ENCODE measurements at regions not wholly inside any gene's neighbourhood (a gene's known extent, or its start where the extent isn't known, plus 50 kb on each side); places are given as distances from the start of the nearest gene placed in this dataset.

DNA sequence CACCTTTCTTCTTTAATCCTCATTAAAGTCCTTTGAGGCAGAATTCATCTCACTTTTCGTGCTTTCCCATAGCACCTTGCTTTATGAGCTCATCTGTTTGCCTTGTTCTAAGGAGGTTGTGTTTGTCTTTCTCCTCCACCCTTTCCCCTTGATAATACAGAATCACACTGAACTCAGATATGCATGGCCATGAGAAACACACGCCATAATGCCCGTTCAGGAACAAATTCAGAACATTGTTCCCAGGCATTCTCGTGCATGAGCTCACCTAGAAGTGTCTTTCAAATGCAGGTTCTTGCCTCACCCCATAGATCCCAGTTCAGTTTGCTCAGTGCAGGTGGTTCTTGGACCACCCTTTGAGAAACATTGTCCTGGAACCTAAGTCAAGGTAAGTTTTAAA is 71.1 kb downstream of the TMEM114 start:
- DNase-seq = no peak

DNA sequence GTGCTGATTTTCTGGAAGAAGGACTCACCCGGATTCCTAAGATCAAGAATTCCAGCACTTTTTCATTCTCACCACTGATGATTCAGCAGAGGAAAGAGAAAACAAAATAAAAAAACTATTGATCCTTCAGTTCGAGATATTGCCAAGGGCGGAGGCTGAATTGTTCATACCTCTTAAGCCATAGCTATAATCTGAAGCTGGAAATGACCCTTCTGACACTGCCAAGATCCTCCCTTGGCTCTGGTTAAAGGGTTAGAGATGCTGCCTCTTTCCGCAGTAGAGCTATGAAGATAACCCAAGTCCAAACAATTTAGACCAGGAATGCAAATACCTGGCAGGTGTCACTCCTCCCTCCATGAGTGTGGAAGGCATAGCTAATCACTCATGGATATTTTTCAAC is 73.0 kb downstream of the TMEM114 start:
- DNase-seq = no peak

DNA sequence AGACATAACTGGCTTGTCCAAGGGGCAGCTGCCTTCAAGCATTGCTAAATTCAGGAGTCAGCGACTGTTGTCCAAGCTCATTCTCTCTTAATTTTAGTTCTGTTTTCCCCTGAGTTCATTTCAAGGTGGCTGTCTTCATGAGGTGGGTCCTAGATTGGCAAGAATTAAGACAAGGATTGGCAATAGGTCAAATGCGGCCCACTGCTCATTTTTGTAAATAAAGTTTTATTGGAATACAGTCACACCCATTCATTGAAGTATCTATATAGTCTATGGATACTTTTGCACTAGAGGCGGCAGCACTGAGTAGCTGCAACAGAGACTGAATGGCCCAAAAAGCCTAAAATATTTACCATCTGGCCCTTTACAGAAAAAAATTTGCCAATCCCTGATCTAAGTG is 73.8 kb downstream of the TMEM114 start:
- no peak for DNase-seq

DNA sequence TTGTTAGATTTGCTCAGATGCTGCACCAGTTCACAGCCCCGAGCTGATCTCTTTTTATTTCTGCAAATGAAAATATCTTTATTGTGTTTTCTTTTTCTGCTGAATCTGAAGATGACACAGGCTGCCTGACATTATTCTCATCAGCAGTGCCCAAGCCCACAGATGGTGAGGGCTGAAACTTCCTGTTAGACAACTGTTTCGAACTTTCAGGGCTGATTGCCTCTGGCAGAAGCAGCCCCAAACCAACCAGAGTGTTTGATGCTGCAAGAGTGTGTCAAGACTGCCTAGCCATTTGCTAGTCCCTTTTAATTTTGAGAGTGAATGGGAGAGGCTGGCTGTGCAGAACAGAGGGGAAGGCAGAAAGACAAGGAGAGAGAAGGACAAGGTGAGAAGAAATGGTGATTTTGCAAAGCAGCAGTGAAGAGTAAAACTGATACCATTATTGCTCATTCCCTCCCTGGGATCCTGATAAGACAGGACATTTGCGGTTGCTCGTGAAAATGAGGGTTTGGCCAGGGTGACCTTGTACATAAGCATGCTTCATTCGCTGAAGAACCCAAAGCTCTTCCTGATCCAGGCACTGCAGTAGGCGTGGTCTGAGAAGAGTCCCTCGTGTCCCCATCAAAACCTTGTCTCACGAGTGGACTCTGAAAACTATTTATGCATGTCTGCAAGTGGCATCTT is 77.2 kb downstream of the TMEM114 start:
- no peak for DNase-seq

DNA sequence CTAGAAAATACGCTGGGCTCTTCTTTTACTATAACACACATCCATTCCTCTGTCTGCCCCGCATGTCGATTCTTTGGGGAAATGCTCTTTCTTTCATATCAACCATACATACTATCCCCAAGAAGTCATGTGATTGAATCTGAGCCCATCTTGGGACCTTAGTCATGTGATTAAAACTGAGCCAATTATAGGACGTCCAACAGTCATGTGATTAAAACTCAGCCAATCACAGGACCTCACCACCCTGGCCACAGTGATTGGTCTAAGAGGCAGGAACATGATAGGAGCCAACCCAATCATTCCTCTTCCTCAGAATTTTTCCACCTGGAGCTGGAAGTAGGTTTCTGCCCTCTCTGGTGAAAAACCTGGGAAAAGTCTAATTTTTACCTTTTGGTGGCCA is 78.8 kb downstream of the TMEM114 start:
- no peak for DNase-seq

DNA sequence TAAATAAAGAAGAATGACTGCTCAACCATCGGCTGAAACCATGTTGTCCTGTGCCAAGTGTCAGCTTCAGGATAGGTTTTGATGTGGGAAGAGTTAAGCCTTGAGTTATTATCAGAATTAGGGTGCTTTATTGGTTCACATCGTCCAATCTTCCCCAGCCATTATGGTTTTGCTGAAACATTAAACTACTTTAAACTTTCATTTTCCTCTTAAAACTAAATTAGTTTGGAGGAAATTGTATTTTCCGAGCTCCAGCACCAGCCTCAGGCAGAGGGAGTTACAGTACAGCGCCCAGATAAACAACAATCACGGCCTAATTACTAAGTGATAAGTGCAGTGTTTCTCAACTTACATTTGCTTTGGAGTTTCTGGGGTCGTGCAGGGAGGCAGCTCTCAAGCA is 80.2 kb downstream of the TMEM114 start:
- DNase-seq = no peak

DNA sequence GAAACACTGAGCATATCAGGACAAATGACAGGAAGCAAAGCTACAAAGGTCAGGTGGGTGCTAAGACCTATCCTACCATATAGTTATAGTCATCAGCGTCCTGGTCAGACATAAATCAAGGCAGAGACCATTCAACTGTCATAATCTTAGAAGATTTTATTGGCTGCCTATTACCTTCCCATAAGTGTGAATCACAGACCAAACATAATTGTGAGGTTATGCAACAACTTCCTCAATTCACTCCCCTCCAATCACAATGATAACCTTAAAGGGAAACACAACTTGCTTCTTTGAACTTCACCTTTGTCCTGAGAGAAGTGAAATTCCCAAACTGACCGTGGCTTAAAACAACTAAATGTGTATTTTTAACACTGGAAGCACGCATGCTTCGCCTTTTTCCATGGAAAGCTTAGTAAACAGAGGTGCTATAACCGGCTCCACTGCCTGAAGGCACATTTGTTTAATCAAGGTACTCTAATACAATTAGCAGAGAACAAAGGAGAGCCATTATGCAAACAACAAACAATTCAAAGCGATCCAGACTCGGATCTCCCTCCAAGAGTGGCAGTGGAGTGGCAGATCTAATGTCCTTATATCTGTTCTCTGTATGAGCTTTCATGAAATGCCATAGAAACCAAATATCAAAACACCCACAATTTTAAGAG is 84.9 kb downstream of the TMEM114 start:
- DNase-seq = peak; percentile 13

DNA sequence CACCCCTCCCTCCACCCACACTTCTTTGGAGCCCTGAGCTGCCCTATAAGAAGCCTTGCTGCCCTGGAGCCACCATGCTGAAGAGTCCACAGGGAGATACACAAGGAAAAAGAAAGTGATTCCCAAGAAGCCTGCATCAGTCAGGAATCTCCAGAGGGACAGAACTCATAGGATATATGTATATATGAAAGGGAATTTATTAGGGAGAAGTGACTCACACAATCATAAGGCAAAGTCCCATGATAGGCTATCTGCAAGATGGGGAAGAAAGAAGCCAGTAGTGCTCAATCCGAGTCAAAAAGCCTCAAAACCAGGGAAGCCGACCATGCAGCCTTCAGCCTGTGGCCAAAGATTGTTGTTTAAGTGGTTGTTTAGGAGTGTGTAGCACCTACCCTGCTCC is 87.9 kb downstream of the TMEM114 start:
- no peak for DNase-seq

DNA sequence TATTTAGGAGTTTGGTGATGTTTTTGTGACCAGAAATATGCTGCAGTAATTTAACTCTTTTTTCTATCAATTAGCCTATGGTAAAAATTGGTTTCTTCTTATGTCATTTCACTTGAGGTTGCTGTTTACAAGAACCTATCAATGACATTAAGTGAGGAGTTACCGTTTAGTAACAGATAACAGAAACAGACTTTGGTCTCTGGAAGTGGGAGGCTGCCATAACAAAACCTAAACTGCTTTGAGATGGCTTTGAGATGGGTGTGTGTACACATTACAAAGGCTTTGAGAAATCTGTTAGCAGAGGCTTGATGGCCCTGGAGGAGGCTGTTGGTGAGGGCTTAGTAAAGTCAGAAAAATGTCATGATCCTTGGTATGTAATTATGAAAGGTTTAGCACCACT is 90.0 kb downstream of the TMEM114 start:
- no peak for DNase-seq

DNA sequence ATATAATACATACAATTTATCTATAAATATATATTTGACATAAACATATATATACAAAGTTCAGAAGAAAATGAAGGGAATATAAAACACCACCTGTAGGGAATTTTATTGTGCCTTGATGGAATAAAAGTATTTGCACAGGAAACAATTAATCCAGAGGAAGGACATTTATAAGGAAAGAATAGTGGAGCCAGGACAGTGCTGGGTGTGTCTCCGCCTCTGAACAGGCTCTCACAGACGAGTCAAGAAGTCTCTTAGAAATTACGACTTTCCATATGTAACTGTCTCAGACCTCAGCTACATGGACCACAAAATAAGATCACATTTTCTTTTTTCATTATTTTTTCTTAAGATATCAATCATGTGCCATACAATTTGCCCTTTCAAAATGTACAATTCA is 93.9 kb downstream of the TMEM114 start:
- no peak for DNase-seq

DNA sequence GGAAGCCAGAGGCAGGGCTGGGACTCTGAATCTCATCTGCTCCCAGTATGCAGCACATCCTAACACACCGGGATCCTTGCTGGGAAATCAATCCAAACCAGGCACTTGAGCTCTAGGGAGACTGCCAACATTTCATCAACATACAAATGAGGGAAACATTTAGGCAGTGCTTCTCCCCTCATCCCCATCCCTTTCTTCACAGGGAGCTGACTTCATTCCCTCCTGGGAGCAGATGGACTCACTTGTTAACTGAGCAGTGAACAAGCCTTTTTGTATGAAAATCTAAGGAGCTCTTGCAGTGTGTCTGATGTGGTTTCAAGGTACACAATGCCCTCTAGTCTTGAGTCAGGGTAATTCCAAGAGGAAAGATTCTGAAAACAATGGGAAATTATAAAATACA is 96.3 kb downstream of the TMEM114 start:
- DNase-seq = no peak

DNA sequence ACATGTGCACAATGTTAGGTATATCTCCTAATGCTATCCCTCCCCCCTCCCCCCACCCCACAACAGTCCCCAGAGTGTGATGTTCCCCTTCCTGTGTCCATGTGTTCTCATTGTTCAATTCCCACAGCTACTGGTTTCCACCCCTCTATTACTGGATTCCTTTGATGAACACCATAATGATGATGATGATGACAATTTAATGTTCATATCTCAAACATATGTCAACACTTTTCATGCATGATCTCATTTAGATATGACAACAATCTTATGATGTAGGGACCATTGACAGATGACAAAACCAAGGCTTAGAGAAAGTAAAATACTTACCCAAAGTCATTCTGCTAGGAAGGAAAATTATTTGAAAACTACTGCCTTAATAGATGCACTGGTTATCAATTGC is 97.6 kb downstream of the TMEM114 start:
- no peak for DNase-seq

DNA sequence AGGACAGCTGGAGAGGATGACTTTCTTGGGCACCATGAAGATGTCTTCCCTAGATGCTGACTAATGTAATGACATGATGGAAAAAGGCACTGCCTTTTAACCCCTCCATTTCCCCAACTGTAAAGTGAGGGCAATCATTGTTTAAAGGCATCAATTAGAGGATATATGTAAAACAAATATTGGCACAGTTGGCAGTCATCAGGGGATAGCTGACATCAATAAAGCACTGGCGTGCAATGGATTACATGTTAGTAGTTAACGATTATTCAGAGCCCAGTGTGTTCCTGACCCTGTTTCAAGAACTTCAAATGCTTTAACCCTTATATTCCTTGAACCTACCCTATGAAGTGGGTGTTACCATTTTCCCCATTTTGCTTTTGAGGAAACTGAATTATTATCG is 100.7 kb downstream of the TMEM114 start:
- DNase-seq = no peak

DNA sequence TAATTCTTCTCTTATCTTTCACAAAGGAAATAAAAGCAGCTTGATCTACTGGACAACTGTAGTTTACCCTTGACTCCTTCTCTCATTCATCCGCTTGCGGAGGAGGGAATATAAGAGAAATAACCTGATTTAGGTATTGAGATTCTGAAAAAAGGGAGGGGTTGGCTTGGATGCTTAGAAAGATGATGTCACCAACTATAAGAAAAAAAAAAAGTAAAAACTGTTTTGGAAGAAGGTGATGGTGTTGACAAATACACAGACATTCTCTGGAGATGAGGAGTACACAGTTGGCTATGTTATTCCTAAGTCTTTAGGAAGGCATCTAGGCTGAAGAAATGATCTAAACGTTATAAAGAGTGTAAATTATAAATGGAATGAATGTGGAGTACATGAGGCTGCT is 103.3 kb downstream of the TMEM114 start:
- DNase-seq = no peak

DNA sequence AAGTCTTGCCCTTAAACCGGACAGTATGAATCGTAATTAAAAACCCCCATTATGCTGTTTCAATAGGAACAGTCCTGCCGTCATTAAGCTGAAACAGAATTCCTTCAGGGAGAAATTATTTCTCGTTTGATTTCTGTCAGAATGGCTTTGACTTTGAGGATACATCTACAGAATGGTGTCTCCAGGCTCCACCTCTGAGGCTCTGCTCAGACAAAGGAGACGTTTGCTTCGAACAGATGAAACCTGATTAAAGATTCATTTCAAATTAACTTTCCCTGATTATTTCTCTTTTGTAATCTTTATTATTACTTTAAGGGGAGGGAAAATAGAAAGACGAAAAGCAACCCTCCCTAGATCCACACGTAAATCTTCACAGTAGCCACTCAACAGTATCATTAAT is 106.9 kb downstream of the TMEM114 start:
- no peak for DNase-seq

DNA sequence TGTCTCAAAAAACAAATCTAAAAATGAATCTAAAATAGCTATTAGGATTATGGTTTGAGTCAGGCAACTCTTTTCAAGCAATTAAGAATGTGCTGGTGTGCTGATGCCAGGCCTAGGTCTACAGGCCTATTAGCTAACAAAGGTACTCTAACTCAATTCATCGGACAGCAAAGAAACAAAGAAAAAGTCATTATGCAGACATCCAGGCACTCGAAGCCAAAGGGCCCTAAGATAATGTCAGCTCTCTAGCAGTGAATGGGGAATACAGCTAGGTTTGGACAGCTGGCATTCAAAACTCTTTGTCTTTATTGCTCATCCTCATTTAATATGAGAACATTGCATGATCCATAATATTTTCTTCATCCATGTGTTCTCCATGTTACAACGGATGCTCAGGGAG is 108.5 kb downstream of the TMEM114 start:
- no peak for DNase-seq

DNA sequence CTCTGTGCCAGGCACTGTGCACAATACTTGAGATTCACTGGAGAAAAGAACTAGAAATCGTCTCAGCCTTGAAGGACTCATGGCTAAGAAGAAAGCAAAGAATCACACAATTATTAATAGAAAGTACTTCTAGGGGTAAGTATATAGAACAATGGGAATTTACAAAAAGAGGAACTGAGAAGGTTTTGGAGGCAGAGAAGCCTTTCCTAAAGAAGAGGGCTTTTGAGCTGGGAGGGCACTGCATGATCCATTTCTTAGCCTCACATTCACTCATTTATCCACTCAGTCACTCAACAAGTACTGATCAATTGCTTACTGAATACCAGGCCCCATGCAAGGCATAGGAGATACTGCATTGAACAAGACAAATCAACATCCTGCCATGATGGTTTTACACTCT is 113.5 kb downstream of the TMEM114 start:
- no peak for DNase-seq

DNA sequence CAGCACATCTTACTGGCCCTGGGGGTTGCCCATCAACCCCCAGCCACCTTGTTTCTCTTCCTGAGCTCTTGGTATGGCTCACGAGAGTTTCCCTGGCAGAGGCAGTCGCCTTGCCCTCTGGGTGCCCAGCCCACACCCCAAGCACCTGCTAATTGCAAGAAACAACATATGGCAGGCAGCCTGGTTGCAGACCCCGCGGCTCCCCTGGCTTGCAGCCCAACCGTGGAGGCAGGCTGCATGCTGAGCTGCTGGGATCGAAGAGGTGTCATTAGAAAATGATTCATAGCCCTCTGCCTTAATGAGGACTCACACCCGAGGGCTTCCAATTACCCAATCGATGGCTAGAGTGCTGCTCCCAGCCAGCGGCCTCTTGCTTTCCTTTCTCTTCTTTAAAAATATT is 115.7 kb downstream of the TMEM114 start:
- no peak for DNase-seq

DNA sequence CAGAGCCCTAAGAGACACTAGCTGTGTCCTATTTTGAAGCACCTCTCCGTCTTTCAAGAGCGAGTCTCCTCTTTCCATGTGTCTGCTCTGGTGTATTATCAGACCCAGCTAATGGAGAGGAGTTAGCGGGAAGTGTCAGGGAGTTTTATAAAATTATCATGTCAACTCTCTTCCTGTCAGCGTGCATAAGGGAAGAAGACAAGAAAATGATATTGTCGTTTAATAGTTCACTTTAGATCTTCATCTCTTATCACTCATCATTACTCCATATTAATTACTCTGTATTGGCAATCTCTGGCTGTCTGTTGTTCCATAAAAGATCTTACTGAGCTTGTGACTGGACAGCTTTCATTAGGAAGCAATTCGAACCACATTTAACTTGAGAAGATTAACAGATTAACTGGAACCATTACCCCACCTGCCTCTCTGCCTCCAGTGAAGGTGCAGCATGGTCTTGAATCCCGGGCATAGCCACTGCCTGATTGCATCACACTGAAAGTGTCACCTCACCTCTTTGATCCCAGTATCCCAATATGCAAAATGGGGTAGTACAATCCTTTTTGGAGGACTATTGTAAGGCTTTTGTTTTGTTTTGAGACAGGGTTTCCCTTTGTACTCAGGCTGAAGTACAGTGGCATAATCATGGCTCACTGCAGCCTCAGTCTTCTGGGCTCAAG is 121.1 kb downstream of the TMEM114 start:
- DNase-seq = no peak

DNA sequence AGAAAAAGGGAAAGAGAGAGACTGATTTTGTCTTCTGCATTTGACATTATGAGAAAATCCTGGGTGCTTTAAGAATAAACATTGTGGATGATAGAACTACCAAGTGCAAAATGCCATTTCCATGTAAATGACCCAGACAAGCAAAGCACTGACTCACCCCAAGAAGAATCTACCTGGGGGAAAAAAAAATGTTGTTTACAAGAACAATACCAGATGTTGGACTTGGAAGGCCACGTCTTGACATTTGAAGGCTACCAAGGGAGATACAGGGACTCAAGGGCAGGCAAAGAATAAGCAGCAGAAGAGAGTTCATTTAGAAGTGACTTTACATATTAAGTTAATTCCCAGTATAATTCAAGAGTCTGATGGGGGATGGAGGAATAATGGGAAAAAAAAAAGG is 125.3 kb downstream of the TMEM114 start:
- DNase-seq = no peak

DNA sequence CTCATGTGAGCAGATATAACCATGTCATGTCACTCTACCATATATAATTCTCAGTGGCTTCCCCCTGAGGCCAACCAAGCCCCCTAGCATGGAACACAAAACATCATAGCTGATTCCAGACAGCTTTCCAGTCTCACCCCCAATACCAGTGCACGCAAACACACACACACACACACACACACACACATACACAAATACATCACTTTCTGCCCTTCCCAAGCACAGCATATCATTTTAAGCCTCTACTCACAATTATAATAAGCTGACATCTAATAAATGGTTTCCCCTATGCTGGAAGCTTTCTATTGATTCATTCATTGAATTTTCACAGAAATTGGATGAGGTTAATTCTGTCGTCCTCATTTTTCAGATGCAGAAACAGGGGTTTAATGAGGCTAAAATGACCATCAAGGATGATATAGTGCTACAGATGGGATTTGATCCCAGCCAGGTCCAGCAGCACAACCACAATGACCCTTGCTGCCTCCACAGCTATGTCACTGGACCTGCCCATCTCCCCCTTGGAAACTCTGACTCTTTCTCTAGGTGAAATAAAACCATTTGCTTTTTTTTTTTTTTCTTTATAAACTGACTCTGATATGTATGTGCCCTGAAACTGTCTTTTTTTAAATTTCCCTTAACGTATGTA is 131.1 kb downstream of the TMEM114 start:
- no peak for DNase-seq

DNA sequence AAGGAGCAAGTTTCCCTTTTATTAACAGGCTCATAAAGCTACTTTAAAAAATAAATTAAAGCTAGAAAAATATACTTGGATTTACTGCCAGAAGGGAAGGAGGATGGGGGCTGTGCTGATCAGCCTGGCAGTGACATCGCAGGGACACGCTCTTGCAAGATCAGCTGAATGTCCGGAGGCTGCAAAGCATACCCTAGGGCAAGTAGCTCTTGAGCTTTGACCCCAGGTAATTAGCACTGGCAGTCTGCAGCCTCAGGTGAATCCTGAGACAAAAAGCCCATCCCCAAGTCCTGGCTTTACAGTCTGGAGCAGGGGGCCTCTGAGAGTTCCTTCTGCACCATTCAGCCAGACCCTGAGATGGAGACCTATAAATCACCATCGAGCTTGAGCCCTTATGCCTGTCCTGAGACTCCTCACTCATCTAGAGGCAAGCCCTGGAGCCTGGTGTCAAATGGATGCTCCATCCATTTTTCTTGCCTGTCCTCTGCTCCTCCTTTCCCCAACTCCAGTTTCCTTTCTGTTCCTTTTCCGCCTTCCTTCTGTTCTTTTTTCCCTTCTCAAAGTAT is 131.7 kb downstream of the TMEM114 start:
- no peak for DNase-seq

DNA sequence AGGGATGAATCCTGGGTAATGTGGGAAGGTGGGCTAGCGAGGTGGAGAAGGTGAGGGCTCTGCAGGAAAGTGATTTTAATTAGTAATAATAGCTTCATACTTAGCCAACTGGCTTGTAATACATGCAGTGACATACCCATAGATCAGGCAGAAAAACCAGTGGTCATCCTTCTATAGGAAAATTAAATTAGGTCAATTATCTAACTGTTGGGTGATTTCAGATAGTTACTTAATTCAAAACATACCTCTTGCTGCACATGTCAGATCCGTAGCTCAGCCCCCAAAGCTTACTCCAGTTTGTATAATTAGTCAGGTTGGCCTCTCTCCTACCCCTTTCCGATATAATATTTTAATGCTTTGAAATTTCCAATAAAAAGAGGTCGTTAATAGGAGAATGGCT is 137.0 kb downstream of the TMEM114 start:
- DNase-seq = no peak

DNA sequence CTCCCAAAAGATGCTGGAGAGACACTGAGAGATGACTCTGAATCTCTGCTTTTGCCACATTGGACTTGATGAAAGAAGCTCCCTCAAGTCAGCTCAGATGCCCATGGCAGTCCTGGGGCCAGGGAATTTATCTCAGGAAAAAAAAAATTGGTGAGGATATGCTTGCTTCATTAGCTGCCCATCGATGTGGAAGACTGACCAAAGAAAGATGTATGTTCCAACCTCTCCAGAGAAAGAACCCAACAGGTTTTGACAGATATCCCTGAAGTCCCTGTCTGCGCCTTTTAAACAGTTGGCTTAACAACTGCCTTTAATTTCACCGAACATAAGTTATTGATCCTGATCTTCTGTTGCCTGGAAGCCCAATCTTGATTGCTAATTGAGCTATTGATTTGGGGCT is 137.4 kb downstream of the TMEM114 start:
- DNase-seq = no peak

Measured in OCI-M1 (cell line).